ENCODE measurements at regions not wholly inside any gene's neighbourhood (a gene's known extent, or its start where the extent isn't known, plus 50 kb on each side); places are given as distances from the start of the nearest gene placed in this dataset.

- TF ChIP-seq ATF3 (IDR thresholded peaks at IDR 0.05) = peak; percentile 73; the same call in 1 of the 2 replicates
- TF ChIP-seq ATF3 (CRISPR knock-in tag; conservative IDR thresholded peaks at IDR 0.05) = no peak
- peak; percentile 91 for TF ChIP-seq FOSL1 (tag; conservative IDR thresholded peaks at IDR 0.05)
- TF ChIP-seq MNT (conservative IDR thresholded peaks at IDR 0.05) = 0 out of 4 replicates have a peak, but pooled peaks of 1 of the 2 experiments have one; percentile 12
- TF ChIP-seq, protein P1, sequence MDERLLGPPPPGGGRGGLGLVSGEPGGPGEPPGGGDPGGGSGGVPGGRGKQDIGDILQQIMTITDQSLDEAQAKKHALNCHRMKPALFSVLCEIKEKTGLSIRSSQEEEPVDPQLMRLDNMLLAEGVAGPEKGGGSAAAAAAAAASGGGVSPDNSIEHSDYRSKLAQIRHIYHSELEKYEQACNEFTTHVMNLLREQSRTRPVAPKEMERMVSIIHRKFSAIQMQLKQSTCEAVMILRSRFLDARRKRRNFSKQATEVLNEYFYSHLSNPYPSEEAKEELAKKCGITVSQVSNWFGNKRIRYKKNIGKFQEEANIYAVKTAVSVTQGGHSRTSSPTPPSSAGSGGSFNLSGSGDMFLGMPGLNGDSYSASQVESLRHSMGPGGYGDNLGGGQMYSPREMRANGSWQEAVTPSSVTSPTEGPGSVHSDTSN (CRISPR knock-in tag; IDR thresholded peaks at IDR 0.05; ENCODE audit: low read depth) = no peak
- TF ChIP-seq, protein P1 (tag; conservative IDR thresholded peaks at IDR 0.05; ENCODE audit: low read depth) = peak; percentile 65
- TF ChIP-seq TRIM28 (IDR thresholded peaks at IDR 0.05) = no peak
- TF ChIP-seq, protein P2, sequence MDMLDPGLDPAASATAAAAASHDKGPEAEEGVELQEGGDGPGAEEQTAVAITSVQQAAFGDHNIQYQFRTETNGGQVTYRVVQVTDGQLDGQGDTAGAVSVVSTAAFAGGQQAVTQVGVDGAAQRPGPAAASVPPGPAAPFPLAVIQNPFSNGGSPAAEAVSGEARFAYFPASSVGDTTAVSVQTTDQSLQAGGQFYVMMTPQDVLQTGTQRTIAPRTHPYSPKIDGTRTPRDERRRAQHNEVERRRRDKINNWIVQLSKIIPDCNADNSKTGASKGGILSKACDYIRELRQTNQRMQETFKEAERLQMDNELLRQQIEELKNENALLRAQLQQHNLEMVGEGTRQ (CRISPR knock-in tag; IDR thresholded peaks at IDR 0.05) = peak; percentile 38; the same call in 1 of the 2 replicates
- peak; percentile 2; the same call in 1 of the 2 replicates for TF ChIP-seq NFE2 (IDR thresholded peaks at IDR 0.05; ENCODE audit: low read depth)
- TF ChIP-seq ZNF592 (IDR thresholded peaks at IDR 0.05) = 0 out of 2 replicates have a peak, but pooled peaks have one; percentile 23
- TF ChIP-seq NBN (IDR thresholded peaks at IDR 0.05; ENCODE audit: low read depth) = peak; percentile 55; the same call in 1 of the 2 replicates
- TF ChIP-seq, protein P3, sequence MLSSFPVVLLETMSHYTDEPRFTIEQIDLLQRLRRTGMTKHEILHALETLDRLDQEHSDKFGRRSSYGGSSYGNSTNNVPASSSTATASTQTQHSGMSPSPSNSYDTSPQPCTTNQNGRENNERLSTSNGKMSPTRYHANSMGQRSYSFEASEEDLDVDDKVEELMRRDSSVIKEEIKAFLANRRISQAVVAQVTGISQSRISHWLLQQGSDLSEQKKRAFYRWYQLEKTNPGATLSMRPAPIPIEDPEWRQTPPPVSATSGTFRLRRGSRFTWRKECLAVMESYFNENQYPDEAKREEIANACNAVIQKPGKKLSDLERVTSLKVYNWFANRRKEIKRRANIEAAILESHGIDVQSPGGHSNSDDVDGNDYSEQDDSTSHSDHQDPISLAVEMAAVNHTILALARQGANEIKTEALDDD (IDR thresholded peaks at IDR 0.05) = peak; percentile 66
- TF ChIP-seq CREB1 (IDR thresholded peaks at IDR 0.05) = peak; percentile 49; the same call in 1 of the 2 replicates
- no peak for TF ChIP-seq CREB1 (CRISPR knock-in tag; IDR thresholded peaks at IDR 0.05)
- TF ChIP-seq GABPA (tag; conservative IDR thresholded peaks at IDR 0.05; ENCODE audit: low read depth) = peak; percentile 26; the same call in 1 of the 2 replicates
Measured at GRCh38 chr2:196259507-196260481, 88.4 kb upstream of the STK17B start (continued).
